Mammary epithelial cell (primary cell): ENCODE measurements at regions not wholly inside any gene's neighbourhood (a gene's known extent, or its start where the extent isn't known, plus 50 kb on each side); places are given as distances from the start of the nearest gene placed in this dataset.

Experiments used
- EZH2 ChIP-seq: IDR thresholded peaks from 2 replicates; pipeline ENCODE4 v1.6.1; 2012; ENCODE audit warnings: low read length, inconsistent platforms, borderline replicate concordance
- TF ChIP-seq, protein P1 (sequence below), 2 donors: IDR thresholded peaks in 1 of 2; conservative IDR thresholded peaks in 1 of 2; 2 replicates each; pipeline ENCODE4 v1.5.1; 2011 to 2012; ENCODE audit warnings: inconsistent platforms in 2 of 2, low read length in 2 of 2, mild to moderate bottlenecking in 2 of 2, control low read depth in 1 of 2, low read depth in 1 of 2; ENCODE audit not compliant: insufficient read depth in 1 of 2; ENCODE audit errors: extremely low read depth in 1 of 2

GRCh38 chr2:236959036-236959435 lies 126.7 kb upstream of the COPS8 start:
- TF ChIP-seq, protein P1, sequence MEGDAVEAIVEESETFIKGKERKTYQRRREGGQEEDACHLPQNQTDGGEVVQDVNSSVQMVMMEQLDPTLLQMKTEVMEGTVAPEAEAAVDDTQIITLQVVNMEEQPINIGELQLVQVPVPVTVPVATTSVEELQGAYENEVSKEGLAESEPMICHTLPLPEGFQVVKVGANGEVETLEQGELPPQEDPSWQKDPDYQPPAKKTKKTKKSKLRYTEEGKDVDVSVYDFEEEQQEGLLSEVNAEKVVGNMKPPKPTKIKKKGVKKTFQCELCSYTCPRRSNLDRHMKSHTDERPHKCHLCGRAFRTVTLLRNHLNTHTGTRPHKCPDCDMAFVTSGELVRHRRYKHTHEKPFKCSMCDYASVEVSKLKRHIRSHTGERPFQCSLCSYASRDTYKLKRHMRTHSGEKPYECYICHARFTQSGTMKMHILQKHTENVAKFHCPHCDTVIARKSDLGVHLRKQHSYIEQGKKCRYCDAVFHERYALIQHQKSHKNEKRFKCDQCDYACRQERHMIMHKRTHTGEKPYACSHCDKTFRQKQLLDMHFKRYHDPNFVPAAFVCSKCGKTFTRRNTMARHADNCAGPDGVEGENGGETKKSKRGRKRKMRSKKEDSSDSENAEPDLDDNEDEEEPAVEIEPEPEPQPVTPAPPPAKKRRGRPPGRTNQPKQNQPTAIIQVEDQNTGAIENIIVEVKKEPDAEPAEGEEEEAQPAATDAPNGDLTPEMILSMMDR (conservative IDR thresholded peaks at IDR 0.05 in 1 of 2, IDR thresholded peaks at IDR 0.05 in 1 of 2; ENCODE audit: extremely low read depth in 1 of 2, insufficient read depth in 1 of 2, low read depth in 1 of 2, low read length in 2 of 2) = no peak
- no peak for TF ChIP-seq EZH2
